ENCODE measurements at regions not wholly inside any gene's neighbourhood (a gene's known extent, or its start where the extent isn't known, plus 50 kb on each side); places are given as distances from the start of the nearest gene placed in this dataset.
"Not testable (repeated sequence)": the region's sequence is repeated elsewhere in the genome, so short reads cannot be mapped to it uniquely, and the experiment has no call there.

GRCh38 chr3:5035113-5035512 lies 55.9 kb downstream of the BHLHE40 start:
- H3K27me3 Mint-ChIP-seq = no peaks in the 10 kb centered on the region
- ATAC-seq (no peak), DNase-seq (no peak)
- H3K4me3 Mint-ChIP-seq = no peak overlapping the region
- H3K9me3 ChIP-seq (ENCODE audit: control insufficient read depth, low read length, poor library complexity, severe bottlenecking) = no peaks in the 10 kb centered on the region
- H3K4me1 Mint-ChIP-seq = peaks cover 9% of the 10 kb centered on the region
- no peak overlapping the region for H3K27ac Mint-ChIP-seq
- H3K36me3 Mint-ChIP-seq (ENCODE audit: low read depth) = no peaks in the 10 kb centered on the region

- Mint-ChIP-seq H3K36me3 (ENCODE audit: low read depth) (no peaks in the 10 kb centered on the region), H3K4me3 (no peak overlapping the region), H3K27ac (no peak overlapping the region), H3K4me1 (peaks cover 9% of the 10 kb centered on the region), H3K27me3 (no peaks in the 10 kb centered on the region)
- DNase-seq = no peak
- no peaks in the 10 kb centered on the region for H3K9me3 ChIP-seq (ENCODE audit: control insufficient read depth, low read length, poor library complexity, severe bottlenecking)
- no peak for ATAC-seq
These were observed 56.6 kb downstream of the BHLHE40 start for GRCh38 chr3:5035692-5036391.

GRCh38 chr3:5036392-5036766 lies 57.1 kb downstream of the BHLHE40 start:
- no peaks in the 10 kb centered on the region for H3K9me3 ChIP-seq (ENCODE audit: control insufficient read depth, low read length, poor library complexity, severe bottlenecking)
- no peaks in the 10 kb centered on the region for H3K27me3 Mint-ChIP-seq
- H3K4me3 Mint-ChIP-seq = no peak overlapping the region
- DNase-seq = no peak
- peaks cover 9% of the 10 kb centered on the region for H3K4me1 Mint-ChIP-seq
- H3K27ac Mint-ChIP-seq = no peak overlapping the region
- no peaks in the 10 kb centered on the region for H3K36me3 Mint-ChIP-seq (ENCODE audit: low read depth)
- ATAC-seq = no peak

GRCh38 chr3:5036858-5037257 lies 57.6 kb downstream of the BHLHE40 start:
- Mint-ChIP-seq H3K36me3 (ENCODE audit: low read depth) (no peaks in the 10 kb centered on the region), H3K4me1 (peaks cover 6% of the 10 kb centered on the region), H3K27me3 (no peaks in the 10 kb centered on the region), H3K4me3 (no peak overlapping the region), H3K27ac (no peak overlapping the region)
- DNase-seq (no peak), ATAC-seq (no peak)
- H3K9me3 ChIP-seq (ENCODE audit: control insufficient read depth, low read length, poor library complexity, severe bottlenecking) = no peaks in the 10 kb centered on the region

GRCh38 chr3:5039585-5039984 lies 60.3 kb downstream of the BHLHE40 start:
- Mint-ChIP-seq H3K36me3 (ENCODE audit: low read depth) (no peaks in the 10 kb centered on the region), H3K27me3 (no peaks in the 10 kb centered on the region), H3K4me1 (peaks cover 8% of the 10 kb centered on the region), H3K27ac (no peak overlapping the region), H3K4me3 (no peak overlapping the region)
- DNase-seq = no peak
- no peaks in the 10 kb centered on the region for H3K9me3 ChIP-seq (ENCODE audit: control insufficient read depth, low read length, poor library complexity, severe bottlenecking)
- no peak for ATAC-seq

GRCh38 chr3:5041315-5041714 lies 62.1 kb downstream of the BHLHE40 start:
- no peaks in the 10 kb centered on the region for H3K9me3 ChIP-seq (ENCODE audit: control insufficient read depth, low read length, poor library complexity, severe bottlenecking)
- Mint-ChIP-seq H3K4me3 (no peak overlapping the region), H3K27me3 (no peaks in the 10 kb centered on the region), H3K4me1 (peaks cover 5% of the 10 kb centered on the region), H3K27ac (no peak overlapping the region), H3K36me3 (ENCODE audit: low read depth) (no peaks in the 10 kb centered on the region)
- ATAC-seq (no peak), DNase-seq (no peak)

- H3K27me3 Mint-ChIP-seq = no peaks in the 10 kb centered on the region
- H3K4me1 Mint-ChIP-seq = peaks cover 2% of the 10 kb centered on the region
- ATAC-seq (no peak), DNase-seq (no peak)
- H3K36me3 Mint-ChIP-seq (ENCODE audit: low read depth) = no peaks in the 10 kb centered on the region
- H3K4me3 Mint-ChIP-seq = no peak overlapping the region
- H3K27ac Mint-ChIP-seq = no peak overlapping the region
- peaks cover 5% of the 10 kb centered on the region for H3K9me3 ChIP-seq (ENCODE audit: control insufficient read depth, low read length, poor library complexity, severe bottlenecking)
These were observed 66.7 kb downstream of the BHLHE40 start for GRCh38 chr3:5045961-5046360.

GRCh38 chr3:5047764-5048419 lies 68.7 kb downstream of the BHLHE40 start:
- Mint-ChIP-seq H3K4me1 (no peaks in the 10 kb centered on the region), H3K4me3 (no peak overlapping the region), H3K36me3 (ENCODE audit: low read depth) (no peaks in the 10 kb centered on the region), H3K27me3 (no peaks in the 10 kb centered on the region), H3K27ac (no peak overlapping the region)
- ATAC-seq (no peak), DNase-seq (no peak)
- H3K9me3 ChIP-seq (ENCODE audit: control insufficient read depth, low read length, poor library complexity, severe bottlenecking) = peaks cover 5% of the 10 kb centered on the region

- no peak overlapping the region for H3K27ac Mint-ChIP-seq
- no peaks in the 10 kb centered on the region for H3K36me3 Mint-ChIP-seq (ENCODE audit: low read depth)
- DNase-seq = no peak
- H3K27me3 Mint-ChIP-seq = no peaks in the 10 kb centered on the region
- peaks cover 5% of the 10 kb centered on the region for H3K9me3 ChIP-seq (ENCODE audit: control insufficient read depth, low read length, poor library complexity, severe bottlenecking)
- H3K4me1 Mint-ChIP-seq = peaks cover 10% of the 10 kb centered on the region
- H3K4me3 Mint-ChIP-seq = no peak overlapping the region
- no peak for ATAC-seq
These were observed 70.3 kb upstream of the ARL8B start for GRCh38 chr3:5051772-5052171.

GRCh38 chr3:5052247-5052646 lies 69.8 kb upstream of the ARL8B start:
- H3K4me1 Mint-ChIP-seq = peaks cover 13% of the 10 kb centered on the region
- peak overlapping the region; percentile 51 for H3K27ac Mint-ChIP-seq
- ATAC-seq (no peak), DNase-seq (no peak)
- no peak overlapping the region for H3K4me3 Mint-ChIP-seq
- no peaks in the 10 kb centered on the region for H3K36me3 Mint-ChIP-seq (ENCODE audit: low read depth)
- H3K27me3 Mint-ChIP-seq = no peaks in the 10 kb centered on the region
- peaks cover 5% of the 10 kb centered on the region for H3K9me3 ChIP-seq (ENCODE audit: control insufficient read depth, low read length, poor library complexity, severe bottlenecking)

GRCh38 chr3:5053021-5053831 lies 68.9 kb upstream of the ARL8B start:
- ATAC-seq = no peak
- no peak for DNase-seq
- H3K27ac Mint-ChIP-seq = peak overlapping the region; percentile 51
- H3K27me3 Mint-ChIP-seq = no peaks in the 10 kb centered on the region
- H3K36me3 Mint-ChIP-seq (ENCODE audit: low read depth) = no peaks in the 10 kb centered on the region
- H3K4me1 Mint-ChIP-seq = peaks cover 16% of the 10 kb centered on the region
- no peak overlapping the region for H3K4me3 Mint-ChIP-seq
- H3K9me3 ChIP-seq (ENCODE audit: control insufficient read depth, low read length, poor library complexity, severe bottlenecking) = no peaks in the 10 kb centered on the region

- ATAC-seq (no peak), DNase-seq (no peak)
- no peaks in the 10 kb centered on the region for H3K9me3 ChIP-seq (ENCODE audit: control insufficient read depth, low read length, poor library complexity, severe bottlenecking)
- Mint-ChIP-seq H3K27ac (no peak overlapping the region), H3K4me1 (peaks cover 16% of the 10 kb centered on the region), H3K4me3 (no peak overlapping the region), H3K27me3 (no peaks in the 10 kb centered on the region), H3K36me3 (ENCODE audit: low read depth) (no peaks in the 10 kb centered on the region)
These were observed 68.0 kb upstream of the ARL8B start for GRCh38 chr3:5054098-5054497.

DNA sequence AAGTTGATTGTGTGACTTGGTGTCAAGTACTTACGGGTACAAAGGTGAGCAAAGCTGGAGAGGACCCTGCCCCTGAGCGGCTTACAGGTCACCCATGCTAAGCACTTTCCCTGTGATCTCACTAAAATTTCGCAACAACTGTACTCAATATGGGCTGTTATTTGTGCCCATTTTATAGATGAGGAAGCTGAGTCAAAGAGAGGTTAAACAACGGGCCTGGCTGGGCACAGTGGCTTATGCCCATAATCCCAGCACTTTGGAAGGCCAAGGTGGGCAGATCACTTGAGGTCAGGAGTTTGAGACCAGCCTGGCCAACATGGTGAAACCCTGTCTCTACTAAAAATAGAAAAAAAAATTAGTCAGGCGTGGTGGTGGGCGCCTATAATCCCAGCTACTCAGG lies 67.5 kb upstream of the ARL8B start:
- H3K27ac Mint-ChIP-seq; H3K27me3 Mint-ChIP-seq; H3K9me3 ChIP-seq (ENCODE audit: control insufficient read depth, low read length, poor library complexity, severe bottlenecking); DNase-seq; ATAC-seq; H3K36me3 Mint-ChIP-seq (ENCODE audit: low read depth); H3K4me3 Mint-ChIP-seq: not testable (repeated sequence)
- peaks cover 16% of the 10 kb centered on the region for H3K4me1 Mint-ChIP-seq

Measured in T-helper 17 cell (primary cell).